HEK293T (cell line): ENCODE measurements at regions not wholly inside any gene's neighbourhood (a gene's known extent, or its start where the extent isn't known, plus 50 kb on each side); places are given as distances from the start of the nearest gene placed in this dataset.
"Not testable (repeated sequence)": the region's sequence is repeated elsewhere in the genome, so short reads cannot be mapped to it uniquely, and the experiment has no call there.

Experiments
- BHLHE40 ChIP-seq: fragments of 450-650 bp; IDR thresholded peaks from 2 replicates; pipeline ENCODE4 v1.6.1; 2016; ENCODE audit warnings: mild to moderate bottlenecking, moderate library complexity, borderline replicate concordance
- FOXK2 ChIP-seq: fragments of 450-650 bp; IDR thresholded peaks from 2 replicates; pipeline ENCODE4 v1.6.1; 2016; ENCODE audit warnings: mild to moderate bottlenecking
- FOXM1 ChIP-seq: fragments of 450-650 bp; IDR thresholded peaks from 2 replicates; pipeline ENCODE4 v1.6.1; 2017; ENCODE audit warnings: mild to moderate bottlenecking, borderline replicate concordance
- HDGF ChIP-seq: fragments of 450-650 bp; IDR thresholded peaks from 2 replicates; pipeline ENCODE4 v1.6.1; 2017; ENCODE audit warnings: antibody characterized with exemption, borderline replicate concordance
- L3MBTL2 ChIP-seq: fragments of 450-650 bp; conservative IDR thresholded peaks from 2 replicates; pipeline ENCODE4 v1.6.1; 2016; ENCODE audit warnings: mild to moderate bottlenecking
- LEF1 ChIP-seq: fragments of 450-650 bp; IDR thresholded peaks from 2 replicates; pipeline ENCODE4 v1.6.1; 2017; ENCODE audit warnings: mild to moderate bottlenecking, borderline replicate concordance
- SUZ12 ChIP-seq: fragments of 450-650 bp; IDR thresholded peaks from 2 replicates; pipeline ENCODE4 v1.6.1; 2016; ENCODE audit warnings: mild to moderate bottlenecking
- TARDBP ChIP-seq: fragments of 450-650 bp; IDR thresholded peaks from 2 replicates; pipeline ENCODE4 v1.6.1; 2016
- TF ChIP-seq, protein P1 (sequence below): fragments of 450-650 bp; IDR thresholded peaks from 2 replicates; pipeline ENCODE4 v1.6.1; 2016

GRCh38 chr2:179321034-179321433, 56.4 kb upstream of the SESTD1 start:
- not testable (repeated sequence) for TF ChIP-seq TARDBP, BHLHE40, HDGF, LEF1, FOXK2, SUZ12, FOXM1, L3MBTL2
- TF ChIP-seq, protein P1, sequence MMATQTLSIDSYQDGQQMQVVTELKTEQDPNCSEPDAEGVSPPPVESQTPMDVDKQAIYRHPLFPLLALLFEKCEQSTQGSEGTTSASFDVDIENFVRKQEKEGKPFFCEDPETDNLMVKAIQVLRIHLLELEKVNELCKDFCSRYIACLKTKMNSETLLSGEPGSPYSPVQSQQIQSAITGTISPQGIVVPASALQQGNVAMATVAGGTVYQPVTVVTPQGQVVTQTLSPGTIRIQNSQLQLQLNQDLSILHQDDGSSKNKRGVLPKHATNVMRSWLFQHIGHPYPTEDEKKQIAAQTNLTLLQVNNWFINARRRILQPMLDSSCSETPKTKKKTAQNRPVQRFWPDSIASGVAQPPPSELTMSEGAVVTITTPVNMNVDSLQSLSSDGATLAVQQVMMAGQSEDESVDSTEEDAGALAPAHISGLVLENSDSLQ = not testable (repeated sequence)
